ENCODE measurements at regions not wholly inside any gene's neighbourhood (a gene's known extent, or its start where the extent isn't known, plus 50 kb on each side); places are given as distances from the start of the nearest gene placed in this dataset.

DNA sequence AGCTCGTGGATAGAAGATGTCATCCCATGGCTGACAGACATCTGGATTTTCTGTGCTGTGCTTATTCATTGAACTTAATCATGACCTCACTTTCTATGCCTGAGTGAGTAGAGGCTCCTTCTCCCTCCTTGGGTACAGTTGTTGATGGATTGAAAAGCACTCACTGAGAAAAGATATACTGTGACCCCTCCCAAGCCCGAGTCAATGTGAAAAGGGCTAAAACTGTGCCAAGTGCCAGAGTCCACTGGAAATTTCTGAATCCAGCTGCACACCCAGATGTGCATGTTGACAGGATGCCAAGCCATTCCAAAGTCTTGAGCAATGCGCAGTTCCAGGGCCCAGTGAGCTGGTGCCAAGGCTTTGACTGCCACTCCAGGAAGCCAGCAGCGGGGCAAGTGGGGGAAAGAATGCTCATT lies 473.0 kb downstream of the NTRK2 start:
- no peak for DNase-seq (ENCODE audit: low read depth)
- TF ChIP-seq, protein P1, sequence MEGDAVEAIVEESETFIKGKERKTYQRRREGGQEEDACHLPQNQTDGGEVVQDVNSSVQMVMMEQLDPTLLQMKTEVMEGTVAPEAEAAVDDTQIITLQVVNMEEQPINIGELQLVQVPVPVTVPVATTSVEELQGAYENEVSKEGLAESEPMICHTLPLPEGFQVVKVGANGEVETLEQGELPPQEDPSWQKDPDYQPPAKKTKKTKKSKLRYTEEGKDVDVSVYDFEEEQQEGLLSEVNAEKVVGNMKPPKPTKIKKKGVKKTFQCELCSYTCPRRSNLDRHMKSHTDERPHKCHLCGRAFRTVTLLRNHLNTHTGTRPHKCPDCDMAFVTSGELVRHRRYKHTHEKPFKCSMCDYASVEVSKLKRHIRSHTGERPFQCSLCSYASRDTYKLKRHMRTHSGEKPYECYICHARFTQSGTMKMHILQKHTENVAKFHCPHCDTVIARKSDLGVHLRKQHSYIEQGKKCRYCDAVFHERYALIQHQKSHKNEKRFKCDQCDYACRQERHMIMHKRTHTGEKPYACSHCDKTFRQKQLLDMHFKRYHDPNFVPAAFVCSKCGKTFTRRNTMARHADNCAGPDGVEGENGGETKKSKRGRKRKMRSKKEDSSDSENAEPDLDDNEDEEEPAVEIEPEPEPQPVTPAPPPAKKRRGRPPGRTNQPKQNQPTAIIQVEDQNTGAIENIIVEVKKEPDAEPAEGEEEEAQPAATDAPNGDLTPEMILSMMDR (IDR thresholded peaks at IDR 0.05; ENCODE audit: control insufficient read depth, insufficient read depth, low read depth, low read length, missing control alignments), result no peak
- H3K4me3 ChIP-seq (ENCODE audit: control insufficient read depth, low read depth, low read length), result no peak overlapping the region

DNA sequence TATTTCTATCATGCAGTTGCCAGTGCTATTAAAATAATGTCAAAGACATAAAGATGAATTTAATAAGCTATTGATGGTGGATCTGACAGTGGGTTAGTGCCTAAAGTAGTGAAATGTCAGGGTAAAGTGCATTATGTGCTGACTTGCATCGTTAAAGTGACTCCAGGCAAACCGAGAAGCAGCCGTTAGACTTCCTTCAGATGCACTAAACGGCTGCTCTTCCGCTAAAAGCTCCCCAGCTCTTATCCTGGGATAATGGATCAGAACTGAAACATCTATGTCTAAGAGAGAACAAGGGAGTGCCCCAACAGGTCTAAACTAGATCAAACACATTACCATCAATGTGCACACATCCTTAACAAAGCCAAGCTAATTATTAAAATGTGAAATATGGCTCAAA lies 468.2 kb downstream of the NTRK2 start:
- H3K4me3 ChIP-seq (ENCODE audit: control insufficient read depth, low read depth, low read length), result no peak overlapping the region
- DNase-seq (ENCODE audit: low read depth), result no peak
- TF ChIP-seq, protein P1 (IDR thresholded peaks at IDR 0.05; ENCODE audit: control insufficient read depth, insufficient read depth, low read depth, low read length, missing control alignments), result no peak

DNA sequence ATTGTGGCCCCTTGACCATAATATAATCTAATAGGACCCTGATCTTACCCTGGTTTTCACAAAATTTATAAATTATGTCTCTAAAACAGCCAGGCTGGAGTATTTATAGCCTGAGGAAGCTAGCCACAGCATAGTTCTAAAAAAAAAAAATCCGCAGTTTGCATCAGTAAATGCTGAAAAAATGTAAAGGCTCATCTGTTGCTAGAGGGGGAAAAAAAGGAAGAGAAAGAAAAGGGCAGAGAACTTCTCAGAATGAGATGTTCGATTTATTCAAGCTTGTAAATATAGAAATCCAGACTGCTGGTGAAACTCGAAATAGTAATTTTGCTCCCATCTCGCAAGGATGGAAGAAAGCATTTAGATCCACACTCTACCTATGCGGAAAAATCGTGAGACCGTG lies 467.5 kb downstream of the NTRK2 start:
- DNase-seq (ENCODE audit: low read depth), result no peak
- H3K4me3 ChIP-seq (ENCODE audit: control insufficient read depth, low read depth, low read length), result no peak overlapping the region
- TF ChIP-seq, protein P1 (IDR thresholded peaks at IDR 0.05; ENCODE audit: control insufficient read depth, insufficient read depth, low read depth, low read length, missing control alignments), result no peak

DNA sequence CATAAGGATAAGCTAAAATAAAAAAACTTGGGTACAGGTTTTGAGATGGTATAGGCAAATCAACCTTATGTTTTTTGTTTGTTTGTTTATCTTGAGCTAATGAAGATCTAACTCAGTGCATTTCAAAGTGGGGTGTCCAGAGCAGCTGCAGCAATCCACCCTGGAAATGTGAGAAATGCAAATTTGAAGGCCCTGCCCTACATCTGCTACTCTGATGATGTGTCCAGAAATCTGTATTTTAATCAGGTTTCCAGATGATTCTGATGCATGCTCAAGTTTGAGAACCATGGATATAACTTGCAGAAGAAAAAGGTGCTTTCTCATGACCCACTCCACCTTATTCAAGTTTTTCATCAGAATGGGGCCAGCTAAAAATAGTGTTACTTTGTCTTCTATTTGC lies 467.0 kb downstream of the NTRK2 start:
- TF ChIP-seq, protein P1 (IDR thresholded peaks at IDR 0.05; ENCODE audit: control insufficient read depth, insufficient read depth, low read depth, low read length, missing control alignments), result no peak
- H3K4me3 ChIP-seq (ENCODE audit: control insufficient read depth, low read depth, low read length), result no peak overlapping the region
- no peak for DNase-seq (ENCODE audit: low read depth)

DNA sequence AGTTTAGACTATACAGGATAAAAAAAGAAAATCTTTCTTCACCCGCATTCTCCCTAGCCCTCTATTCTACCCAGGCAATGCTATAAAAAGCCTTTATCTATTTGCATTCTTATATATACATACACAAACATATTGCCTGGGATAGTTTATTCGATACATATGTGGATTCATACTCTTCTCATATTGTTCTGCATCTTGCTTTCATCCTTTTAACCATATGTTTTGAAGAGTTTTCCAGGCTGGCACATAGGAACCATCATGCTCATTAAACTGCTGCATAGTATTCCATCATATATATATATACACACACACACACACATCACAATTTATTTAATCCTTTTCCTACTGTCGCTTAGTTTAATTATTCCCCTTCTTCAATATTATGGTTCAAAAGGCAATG lies 461.2 kb downstream of the NTRK2 start:
- TF ChIP-seq, protein P1 (IDR thresholded peaks at IDR 0.05; ENCODE audit: control insufficient read depth, insufficient read depth, low read depth, low read length, missing control alignments), result no peak
- H3K4me3 ChIP-seq (ENCODE audit: control insufficient read depth, low read depth, low read length), result no peak overlapping the region
- no peak for DNase-seq (ENCODE audit: low read depth)

DNA sequence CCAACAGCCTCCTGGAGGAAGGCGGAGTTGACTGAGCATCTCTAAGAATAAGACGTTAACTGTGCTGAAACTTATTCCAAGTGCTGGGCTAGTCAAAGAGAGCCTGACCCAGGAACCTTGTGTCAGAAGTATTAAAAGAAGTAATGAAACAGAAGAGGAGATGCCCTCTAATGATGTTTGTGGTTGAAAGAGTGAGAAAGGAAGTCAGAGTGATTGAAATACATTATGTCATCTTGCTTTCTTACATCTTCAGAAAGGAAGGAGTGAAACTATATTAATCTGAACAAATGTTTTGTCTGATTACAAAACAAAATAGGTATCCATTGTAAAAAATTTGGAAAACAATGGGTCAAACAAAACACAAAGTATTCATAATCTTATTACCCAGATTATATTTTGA lies 460.7 kb downstream of the NTRK2 start:
- TF ChIP-seq, protein P1 (IDR thresholded peaks at IDR 0.05; ENCODE audit: control insufficient read depth, insufficient read depth, low read depth, low read length, missing control alignments), result no peak
- no peak for DNase-seq (ENCODE audit: low read depth)
- no peak overlapping the region for H3K4me3 ChIP-seq (ENCODE audit: control insufficient read depth, low read depth, low read length)

DNA sequence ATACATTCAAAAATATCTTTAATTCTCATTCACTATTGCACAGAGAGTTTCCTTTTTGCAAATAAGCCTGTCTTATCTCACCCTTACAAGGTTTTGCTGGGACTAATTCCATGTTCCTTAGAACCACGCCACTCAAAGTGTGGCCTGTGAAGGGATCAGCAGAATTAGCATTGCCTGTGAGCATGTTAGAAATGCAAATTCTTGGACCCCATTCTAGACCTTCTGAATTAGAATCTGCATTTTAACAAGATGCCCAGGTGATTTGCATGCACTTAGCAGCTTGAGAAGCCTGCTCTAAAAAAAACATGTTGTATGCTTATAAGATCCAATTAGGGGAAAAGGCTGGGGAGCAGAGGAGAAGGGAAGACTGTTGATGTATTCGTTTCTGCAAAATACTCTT lies 460.0 kb downstream of the NTRK2 start:
- TF ChIP-seq, protein P1 (IDR thresholded peaks at IDR 0.05; ENCODE audit: control insufficient read depth, insufficient read depth, low read depth, low read length, missing control alignments), result no peak
- no peak for DNase-seq (ENCODE audit: low read depth)
- no peak overlapping the region for H3K4me3 ChIP-seq (ENCODE audit: control insufficient read depth, low read depth, low read length)

Measured in AG09309 (cell line).